ENCODE measurements at regions not wholly inside any gene's neighbourhood (a gene's known extent, or its start where the extent isn't known, plus 50 kb on each side); places are given as distances from the start of the nearest gene placed in this dataset.

- TF ChIP-seq CTCF (IDR thresholded peaks at IDR 0.05; ENCODE audit: low read length) (no peak), EZH2 (optimal IDR thresholded peaks at IDR 0.05; ENCODE audit: low read depth, low read length) (no peak), EZH2phosphoT487 (IDR thresholded peaks at IDR 0.05; ENCODE audit: low read length) (no peak)
These were observed 290.1 kb downstream of the ZSWIM6 start for GRCh38 chr5:61622156-61622555.
